Fibroblast of skin of right quadriceps (primary cell): ENCODE measurements at regions not wholly inside any gene's neighbourhood (a gene's known extent, or its start where the extent isn't known, plus 50 kb on each side); places are given as distances from the start of the nearest gene placed in this dataset.
"Not testable (repeated sequence)": the region's sequence is repeated elsewhere in the genome, so short reads cannot be mapped to it uniquely, and the experiment has no call there.

ENCODE experiments used
- DNase-seq: peaks from one replicate; pipeline ENCODE4 v3.0.0-alpha.2; 2013

- DNase-seq = peak; percentile 11
Measured at GRCh38 chr3:146382386-146382785, 87.0 kb downstream of the PLSCR2 start.

GRCh38 chr3:146380046-146380445, 89.3 kb downstream of the PLSCR2 start:
- no peak for DNase-seq

GRCh38 chr3:146375219-146375618, 94.1 kb downstream of the PLSCR2 start:
- DNase-seq = peak; percentile 5

- DNase-seq = no peak
Measured at GRCh38 chr3:146374146-146374545, 95.2 kb downstream of the PLSCR2 start.

- DNase-seq = no peak
Measured at GRCh38 chr3:146371902-146372301, 97.5 kb downstream of the PLSCR2 start.

- DNase-seq = no peak
Measured at GRCh38 chr3:146368882-146369523, 100.4 kb downstream of the PLSCR2 start.

- DNase-seq = no peak
Measured at GRCh38 chr3:146359841-146360240, 108.9 kb upstream of the PLSCR4 start.

- DNase-seq = not testable (repeated sequence)
Measured at GRCh38 chr3:146354421-146354820, 103.5 kb upstream of the PLSCR4 start.

- no peak for DNase-seq
Measured at GRCh38 chr3:146350852-146351251, 99.9 kb upstream of the PLSCR4 start.

- no peak for DNase-seq
Measured at GRCh38 chr3:146345900-146346299, 95.0 kb upstream of the PLSCR4 start.

GRCh38 chr3:146343551-146343950, 92.6 kb upstream of the PLSCR4 start:
- no peak for DNase-seq

GRCh38 chr3:146342989-146343388, 92.1 kb upstream of the PLSCR4 start:
- peak; percentile 76 for DNase-seq

GRCh38 chr3:146339349-146339748, 88.4 kb upstream of the PLSCR4 start:
- DNase-seq = no peak

GRCh38 chr3:146337991-146338390, 87.1 kb upstream of the PLSCR4 start:
- DNase-seq = peak; percentile 17

- no peak for DNase-seq
Measured at GRCh38 chr3:146335386-146335785, 84.5 kb upstream of the PLSCR4 start.

GRCh38 chr3:146334151-146334550, 83.2 kb upstream of the PLSCR4 start:
- DNase-seq = no peak

- no peak for DNase-seq
Measured at GRCh38 chr3:146331967-146332366, 81.1 kb upstream of the PLSCR4 start.

GRCh38 chr3:146326875-146327543, 76.1 kb upstream of the PLSCR4 start:
- DNase-seq = peak; percentile 68

GRCh38 chr3:146325170-146325569, 74.3 kb upstream of the PLSCR4 start:
- DNase-seq = no peak

GRCh38 chr3:146322216-146322817, 71.4 kb upstream of the PLSCR4 start:
- no peak for DNase-seq

- DNase-seq = no peak
Measured at GRCh38 chr3:146314871-146315270, 64.0 kb upstream of the PLSCR4 start.

GRCh38 chr3:146313746-146314111, 62.8 kb upstream of the PLSCR4 start:
- peak; percentile 86 for DNase-seq

GRCh38 chr3:146313031-146313745, 62.3 kb upstream of the PLSCR4 start:
- peak; percentile 57 for DNase-seq

GRCh38 chr3:146308682-146309081, 57.8 kb upstream of the PLSCR4 start:
- peak; percentile 92 for DNase-seq
